GM19238 (cell line): ENCODE measurements at regions not wholly inside any gene's neighbourhood (a gene's known extent, or its start where the extent isn't known, plus 50 kb on each side); places are given as distances from the start of the nearest gene placed in this dataset.

Source experiments
- DNase-seq: peaks from one replicate; pipeline ENCODE4 v3.0.0; 2011; ENCODE audit warnings: low spot score; ENCODE audit not compliant: insufficient read length

DNA sequence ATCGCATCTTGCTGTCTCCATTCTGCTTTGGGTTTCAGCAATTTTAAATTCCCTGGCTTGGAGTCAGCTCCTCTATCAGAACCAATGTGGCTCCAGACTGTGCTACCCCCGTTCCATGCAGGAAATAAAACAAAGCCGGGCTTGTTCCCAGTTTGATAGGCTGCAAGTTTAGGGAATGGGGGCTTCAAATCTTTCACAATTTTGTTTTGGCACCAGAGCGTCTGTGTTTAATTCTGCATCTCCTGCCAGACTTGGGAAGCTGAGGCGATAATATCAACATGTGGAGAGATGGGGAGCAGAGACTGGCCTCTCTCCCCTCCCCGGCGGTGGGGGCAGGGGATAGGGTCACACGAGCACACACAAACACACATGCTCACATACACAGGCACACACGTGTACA is 305.9 kb downstream of the FGFR2 start:
- DNase-seq: no peak

DNA sequence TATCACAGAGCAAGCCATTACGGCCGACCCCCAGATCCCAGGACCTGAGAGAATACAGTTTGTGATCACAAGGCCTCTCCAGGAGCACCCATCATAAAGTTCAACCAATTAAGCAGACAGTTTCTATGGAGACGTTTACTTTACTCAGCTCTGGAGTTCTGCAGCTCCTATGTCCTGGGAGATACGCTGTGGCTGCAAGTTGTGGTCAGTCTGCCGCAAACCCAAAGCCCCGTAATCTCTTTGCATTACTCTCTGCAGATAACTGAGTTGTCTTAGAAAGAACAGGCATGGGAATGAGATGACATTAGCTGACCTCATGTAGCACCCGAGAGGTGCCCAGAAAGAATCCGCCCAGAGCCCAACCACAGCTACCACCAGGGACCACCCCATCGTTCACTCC is 305.1 kb downstream of the FGFR2 start:
- DNase-seq: no peak

DNA sequence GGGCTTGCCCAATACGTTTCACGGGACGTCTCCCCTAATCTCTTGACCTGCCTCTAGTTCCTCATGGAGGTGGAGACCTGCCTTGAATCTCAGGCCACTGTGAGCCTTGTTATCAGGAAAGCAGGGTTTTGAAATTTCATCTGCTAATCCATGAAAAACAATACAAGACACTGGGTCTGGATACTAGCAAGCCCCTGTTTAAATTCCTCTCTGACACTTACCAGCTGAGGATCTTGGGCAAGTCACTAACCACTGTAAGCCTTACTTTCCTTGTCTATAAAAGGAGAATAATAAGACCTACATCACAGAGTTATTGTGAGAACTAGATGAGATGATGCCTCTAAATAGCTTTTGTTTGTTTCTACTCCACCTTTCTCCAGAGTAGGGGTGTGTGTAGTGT is 303.6 kb downstream of the FGFR2 start:
- no peak for DNase-seq

DNA sequence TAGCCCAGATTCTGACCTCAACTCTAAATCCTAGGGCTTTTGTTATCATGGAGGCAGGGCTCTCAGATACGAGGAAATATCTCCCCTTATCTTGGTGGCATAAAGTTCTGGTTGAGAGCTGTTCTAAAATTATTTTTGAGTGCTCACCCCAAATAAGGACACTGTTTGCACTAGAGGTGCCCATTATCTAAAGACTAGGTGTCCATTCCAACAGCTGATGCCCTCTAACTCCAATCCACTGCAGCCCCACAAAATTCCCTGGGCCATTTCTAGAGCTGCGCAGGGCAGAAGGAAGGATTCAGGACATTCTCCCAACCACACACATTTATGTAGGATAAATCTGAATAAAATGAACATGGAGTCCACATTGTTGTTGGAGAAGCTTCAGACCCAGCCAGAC is 301.9 kb downstream of the FGFR2 start:
- DNase-seq: no peak

DNA sequence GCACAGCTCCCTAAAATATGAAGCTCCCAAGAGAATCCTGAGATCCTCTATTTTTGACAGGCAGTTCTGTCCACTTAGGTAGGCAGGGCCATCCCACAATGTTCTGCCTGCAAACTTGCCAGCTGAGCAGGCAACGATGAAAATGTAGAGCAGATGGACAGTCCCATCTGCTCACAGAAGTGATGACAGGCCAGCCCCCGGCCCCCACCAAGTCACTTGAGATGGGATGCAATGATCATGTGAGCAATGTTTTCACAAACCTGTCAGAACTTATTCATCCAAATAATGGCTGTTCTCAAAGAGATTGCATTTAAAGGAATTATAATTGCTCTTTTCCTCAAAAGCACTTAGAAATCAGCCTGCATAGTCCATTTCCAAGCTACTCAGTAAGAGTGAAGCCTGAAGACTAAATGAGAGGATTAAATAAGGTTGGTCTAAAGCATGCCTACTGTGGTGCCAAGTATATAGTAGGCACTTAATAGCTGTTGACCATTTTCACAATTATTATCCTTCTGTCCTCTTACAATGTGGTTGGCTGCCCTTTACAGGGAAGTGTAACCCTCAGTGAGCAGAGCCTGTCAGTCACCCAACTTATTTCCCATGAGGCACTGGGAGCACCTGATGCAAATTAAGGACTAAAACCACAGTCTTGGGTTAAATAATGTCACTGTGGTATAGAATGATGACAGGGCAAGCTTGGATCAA is 301.2 kb downstream of the FGFR2 start:
- no peak for DNase-seq

DNA sequence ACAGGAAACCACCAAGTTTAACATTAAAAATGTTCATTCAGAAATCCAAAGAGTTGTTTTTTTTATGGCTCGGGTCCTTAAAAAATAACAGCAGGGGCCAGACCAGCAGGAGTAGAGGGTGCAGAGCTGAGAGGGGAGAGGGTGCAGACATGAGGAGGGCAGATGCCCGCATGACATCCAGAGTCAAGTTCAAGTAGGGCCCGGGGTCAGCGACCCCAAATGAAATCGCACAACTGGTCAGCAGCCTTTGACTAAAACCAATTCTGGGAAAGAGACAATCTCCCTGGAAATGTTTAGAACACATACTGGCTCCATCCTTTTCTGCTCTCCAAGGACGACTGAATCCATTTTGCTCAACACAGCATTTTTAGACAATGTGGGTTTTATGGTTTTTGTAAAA is 297.5 kb downstream of the FGFR2 start:
- no peak for DNase-seq

DNA sequence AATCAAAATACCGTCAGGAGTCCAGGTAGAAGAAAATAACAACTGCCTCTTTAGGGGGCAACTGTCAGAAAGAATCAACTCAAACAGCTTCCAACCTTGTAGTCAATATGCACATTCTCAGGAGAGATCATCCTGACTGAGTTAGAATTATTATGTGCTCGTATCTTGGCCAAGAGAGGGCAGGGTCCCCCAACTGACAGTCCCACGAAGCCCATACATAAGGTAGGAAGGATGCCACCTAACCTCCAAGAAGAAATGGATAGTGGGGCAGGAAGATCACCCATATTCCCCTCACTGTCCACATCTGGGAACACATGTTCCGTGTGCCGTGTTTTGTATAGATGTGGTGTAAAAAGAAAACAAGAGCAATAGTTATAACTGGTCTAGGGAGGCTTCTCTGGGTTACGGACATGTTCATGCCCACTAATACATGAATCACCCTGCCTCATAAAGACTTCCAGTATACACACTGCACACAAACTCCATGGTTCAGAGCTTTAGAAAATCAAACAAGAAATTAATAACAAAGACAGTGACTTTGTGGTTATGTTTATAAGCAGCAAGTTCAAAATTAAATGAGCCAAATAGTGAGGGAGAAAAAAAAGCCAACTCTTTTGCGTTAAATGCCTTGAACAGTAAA is 295.6 kb downstream of the FGFR2 start:
- DNase-seq: no peak

DNA sequence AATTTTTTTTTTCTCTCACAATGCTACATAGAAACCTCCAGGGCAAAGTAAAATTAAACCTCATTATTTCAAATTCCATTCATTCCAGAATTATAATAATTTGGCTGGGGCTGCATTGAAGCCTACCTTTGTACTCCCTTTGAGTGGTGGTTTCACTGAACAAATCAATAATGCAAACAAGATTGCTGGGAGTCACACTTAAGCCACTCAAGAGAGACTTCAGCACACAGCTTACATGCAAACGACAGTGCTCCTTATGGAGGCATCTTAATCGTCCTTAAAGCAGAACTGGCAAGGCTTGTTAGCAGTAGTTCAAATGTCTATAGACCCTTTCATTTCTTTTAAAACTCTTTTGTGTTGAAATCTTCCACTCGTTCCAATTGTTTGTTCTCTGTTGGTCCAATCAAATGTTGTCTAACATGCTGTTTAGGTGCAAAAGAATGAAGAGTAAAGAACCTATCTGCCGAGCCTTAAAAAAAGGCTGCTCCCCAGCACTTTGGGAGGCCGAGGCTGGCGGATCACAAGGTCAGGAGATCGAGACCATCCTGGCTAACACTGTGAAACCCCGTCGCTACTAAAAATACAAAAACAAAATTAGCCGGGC is 294.9 kb downstream of the FGFR2 start:
- no peak for DNase-seq

DNA sequence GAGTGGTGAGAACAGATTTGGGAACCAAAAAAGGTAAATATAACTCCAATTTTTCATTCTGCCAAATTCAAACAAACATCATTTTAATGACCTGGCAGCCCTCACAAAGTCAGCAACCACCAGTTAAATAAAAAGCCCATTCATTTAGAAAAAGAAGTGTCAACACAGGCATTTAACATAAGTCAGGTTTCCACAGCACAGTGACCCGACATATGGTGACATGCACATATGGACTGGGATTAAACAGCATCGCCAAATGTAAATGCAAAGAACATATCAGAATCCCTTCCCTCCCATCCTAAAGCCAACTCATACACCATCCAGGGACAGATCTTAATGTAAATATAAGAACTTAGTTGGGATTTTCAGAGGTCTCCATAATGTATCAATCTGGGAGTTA is 293.2 kb downstream of the FGFR2 start:
- DNase-seq: no peak

DNA sequence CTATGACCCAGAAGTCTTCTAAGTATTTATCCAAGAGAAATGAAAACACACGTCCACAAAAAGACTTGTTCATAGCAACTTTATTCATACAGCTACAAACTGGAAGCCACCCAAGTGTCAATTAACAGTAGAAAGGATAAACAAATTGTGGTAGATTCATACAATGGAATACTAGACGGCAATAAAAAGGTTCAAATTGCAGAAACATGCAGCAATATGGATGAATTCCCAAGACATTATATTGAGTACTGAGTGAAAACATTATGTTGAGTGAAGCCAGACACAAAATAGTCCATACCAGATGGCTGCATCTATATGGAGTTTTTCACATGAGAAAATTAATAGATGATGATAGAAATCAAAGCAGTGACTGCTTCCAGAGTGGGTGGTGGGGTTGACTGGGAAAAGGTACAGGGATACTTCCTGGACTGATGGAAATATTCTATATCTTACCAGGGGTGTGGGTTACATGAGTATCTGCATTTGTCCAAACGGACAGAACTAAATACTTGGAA is 292.0 kb downstream of the FGFR2 start:
- DNase-seq: no peak

DNA sequence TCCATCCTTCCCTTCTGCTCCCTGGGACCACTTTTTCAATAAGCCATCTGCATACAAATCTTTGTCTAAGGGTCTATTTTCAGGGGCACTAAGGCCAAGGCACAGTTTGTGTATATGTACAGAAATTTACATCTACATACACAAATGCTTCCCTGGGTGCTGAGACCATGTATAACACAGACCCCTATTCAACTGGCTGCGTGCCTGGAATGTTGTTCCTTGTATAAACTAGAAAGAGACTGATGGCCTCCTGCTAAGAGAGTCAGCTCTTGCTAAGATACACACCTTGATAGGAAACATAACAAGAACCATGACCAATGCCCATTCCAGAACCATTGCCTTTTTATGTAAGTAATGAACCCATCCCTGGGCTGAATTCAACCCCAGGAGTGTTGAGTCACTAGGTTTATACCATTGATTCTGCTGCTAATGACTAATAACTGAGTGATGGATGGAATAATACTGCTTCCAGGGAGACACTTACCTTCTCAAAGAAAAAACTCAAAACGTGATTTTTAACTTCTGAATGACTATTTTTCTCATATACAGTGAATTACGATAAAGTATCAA is 290.7 kb downstream of the FGFR2 start:
- DNase-seq: no peak

DNA sequence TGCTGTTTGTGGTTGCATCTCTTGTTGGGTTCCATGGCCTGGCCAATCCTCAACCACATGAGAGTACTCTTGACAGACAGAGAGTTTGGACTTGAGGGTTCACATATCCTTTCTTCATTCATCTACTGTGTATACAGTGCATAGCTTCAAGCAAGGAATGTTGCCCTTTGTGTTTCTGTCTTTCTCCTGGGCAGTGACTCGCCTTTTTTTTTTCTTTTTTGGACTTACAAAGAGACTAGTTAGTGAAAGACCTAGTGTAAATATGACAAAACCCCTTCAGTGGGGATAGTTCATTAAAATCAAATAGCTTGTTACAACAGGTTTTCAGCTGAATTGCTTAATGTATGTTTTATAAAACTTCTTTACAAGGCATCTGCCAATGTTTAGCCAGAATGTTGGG is 290.2 kb downstream of the FGFR2 start:
- DNase-seq: no peak

DNA sequence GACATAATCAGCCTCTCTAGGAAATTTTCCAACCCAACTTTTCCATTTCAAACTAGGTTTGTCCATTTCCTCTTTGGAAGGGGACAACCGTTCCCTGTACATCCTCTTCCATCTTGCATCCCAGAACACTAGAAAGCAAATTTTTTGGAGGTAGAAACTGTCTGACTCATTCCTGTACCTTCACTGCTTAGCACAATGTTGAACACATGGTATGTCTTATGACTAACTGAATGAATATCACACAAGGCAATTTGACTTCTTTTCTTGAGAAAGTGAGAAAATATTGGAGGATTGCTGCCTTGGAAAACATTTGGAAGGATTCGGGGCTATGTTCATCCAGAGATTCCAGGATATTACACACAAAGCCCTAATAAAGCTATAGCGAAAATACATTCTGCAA is 289.1 kb downstream of the FGFR2 start:
- no peak for DNase-seq

DNA sequence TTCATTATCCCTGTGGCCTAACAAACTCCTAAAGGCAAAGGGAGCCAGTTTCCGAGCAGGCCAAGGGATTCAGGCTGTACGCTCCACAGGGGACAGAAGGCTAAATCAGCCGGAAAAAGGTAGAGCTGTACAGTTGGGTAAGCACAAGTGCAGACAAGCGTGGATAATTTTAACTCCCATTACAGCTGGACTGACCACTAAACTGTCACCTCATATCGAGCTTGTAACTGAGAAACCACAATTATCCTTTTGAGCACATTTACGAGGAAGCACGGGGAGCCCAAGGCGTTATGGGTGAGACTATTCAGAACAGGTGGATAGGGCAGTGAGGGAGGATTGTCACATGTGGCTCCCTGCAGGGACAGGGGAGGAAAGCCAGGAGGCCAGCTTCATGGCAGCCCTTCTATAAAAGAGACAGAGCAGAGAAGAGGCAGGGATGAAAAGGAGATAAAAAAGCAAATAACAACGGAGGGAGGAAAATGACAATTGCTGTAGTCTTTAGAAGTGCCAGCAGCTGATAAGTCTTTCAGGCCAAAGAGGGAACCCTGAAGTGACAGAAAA is 288.0 kb downstream of the FGFR2 start:
- no peak for DNase-seq

DNA sequence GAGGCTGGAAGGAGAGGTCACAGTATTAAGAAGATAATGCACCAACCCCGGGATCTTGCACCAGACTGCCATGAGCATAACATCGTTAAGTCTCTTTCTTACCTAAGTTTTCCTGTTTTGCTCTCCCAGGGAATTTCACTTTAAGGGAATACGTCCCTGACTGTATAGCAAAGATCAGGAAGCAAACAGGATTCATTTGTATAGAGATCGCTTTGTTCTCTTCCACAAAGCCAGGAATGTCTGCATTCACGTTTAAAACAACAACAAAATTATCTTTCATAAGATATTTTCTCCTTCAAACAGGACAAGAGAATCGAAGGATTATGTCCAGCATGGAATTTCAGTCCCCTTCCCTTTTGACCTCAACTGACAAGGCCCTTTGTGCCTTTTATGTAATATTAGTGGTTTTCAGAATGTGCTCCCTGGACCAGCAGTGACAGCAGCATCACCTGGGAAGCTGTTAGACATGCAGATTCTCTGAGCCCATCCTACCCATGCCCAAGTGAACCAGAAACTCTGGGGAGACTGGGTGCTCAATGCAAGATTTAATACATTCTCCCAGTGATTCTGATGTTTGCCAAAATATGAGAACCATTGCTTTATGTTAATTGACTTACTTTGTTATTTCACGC is 286.3 kb downstream of the FGFR2 start:
- no peak for DNase-seq

DNA sequence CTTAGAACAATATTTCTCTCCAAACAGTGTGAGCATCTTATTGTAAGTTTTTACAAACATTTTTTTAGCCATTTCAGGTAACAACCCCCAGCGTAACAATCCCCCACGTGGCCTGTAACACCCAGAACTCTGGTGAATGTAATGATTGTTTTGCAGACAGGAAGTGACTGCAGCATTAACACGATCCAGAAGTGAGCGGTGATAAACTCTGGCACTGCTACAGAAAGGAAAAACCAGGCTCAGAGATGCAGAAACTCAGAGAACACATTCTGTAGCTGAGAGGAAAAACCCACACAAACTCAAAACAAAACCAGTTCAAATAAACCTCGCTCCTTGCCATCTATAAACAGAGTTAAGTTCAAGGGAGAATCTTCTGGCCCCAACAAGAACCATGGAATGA is 285.7 kb downstream of the FGFR2 start:
- no peak for DNase-seq

DNA sequence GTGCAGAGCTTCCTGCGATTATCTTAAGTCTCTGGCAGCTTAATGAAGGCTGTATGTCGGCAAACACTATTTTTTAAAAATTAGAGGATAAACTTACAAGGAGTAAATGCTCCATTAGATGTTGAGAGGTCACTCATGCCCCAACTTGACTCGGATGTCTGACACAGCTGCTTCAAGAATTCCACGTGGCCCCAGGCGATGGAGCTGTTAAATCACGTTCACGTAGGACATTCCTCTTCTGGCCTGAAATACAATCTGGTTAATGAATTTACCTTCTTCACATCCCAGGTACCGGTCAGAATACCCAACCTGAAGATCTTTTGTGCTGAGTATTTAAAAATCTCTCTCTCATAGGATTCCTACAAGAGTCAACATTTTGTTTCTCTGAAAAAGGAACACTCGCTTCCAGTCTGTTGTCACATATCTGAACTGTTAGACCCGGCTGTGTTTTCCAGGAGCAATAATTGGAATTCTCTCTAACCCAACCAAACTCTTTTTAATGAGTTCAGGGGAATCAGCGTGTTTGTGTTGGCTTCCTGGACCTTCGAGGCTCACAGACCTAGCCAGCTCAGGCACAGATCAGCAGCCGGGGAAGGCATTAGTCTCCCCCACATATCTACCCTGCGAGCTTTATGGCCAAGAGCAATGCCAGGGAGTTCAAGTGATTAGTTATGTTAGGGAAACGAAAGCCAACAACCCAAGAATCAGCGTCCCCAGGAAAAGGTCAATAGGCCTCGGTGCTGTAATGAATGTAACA is 284.9 kb downstream of the FGFR2 start:
- DNase-seq: no peak

DNA sequence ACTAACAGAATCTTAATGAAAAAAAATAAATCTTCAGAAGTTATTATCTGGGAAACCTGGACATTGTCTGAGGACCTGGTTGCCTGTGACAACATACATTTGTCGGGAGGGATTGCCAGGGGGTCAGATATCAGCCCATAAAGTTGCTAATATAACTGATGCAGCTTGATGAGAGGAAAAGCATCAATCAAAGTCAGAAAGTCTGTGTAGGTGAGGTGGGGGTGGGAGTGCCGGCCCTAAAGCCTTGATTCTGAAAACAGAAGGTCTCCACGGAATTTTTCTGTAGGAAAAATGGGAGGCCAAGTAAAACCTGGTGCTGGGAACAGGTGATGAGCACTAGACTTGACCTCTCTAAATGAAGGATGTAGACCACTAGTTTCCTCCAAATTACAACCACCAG is 281.8 kb downstream of the FGFR2 start:
- no peak for DNase-seq

DNA sequence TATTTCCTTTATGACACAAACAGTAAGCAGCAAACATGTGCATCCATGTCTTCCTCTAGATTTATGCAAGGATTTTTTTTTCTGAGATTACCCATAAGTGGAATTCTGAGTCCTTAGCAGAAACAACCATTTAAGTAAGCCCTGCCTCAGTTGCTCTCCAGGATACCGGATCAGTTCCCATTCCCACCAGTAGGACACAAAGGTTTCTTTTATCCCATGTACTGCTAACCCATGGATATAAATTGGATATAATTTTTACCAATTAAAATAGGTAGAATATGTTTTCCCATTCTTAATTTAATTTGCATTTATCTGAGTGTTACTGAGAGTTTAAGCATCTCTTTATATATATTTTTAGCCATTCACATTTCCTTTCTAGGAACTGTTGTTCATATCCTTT is 280.9 kb downstream of the FGFR2 start:
- DNase-seq: no peak

DNA sequence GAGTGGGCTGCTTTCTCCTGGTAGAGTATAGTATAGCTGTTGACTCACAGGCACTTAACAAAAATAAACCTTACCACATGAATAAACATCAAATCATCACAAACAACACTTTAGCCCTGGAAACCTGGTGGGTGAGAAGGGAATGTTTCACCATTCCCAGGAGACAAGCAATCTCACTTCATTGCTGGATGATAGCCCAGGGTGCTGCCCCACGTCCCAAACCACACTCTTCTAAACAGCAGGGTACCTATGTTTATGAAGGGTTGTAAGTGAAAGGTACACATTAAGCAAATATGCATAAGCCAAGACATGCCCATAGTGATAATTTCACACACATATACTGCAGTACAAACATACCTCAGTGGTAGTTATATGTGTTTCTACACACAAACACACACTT is 276.2 kb downstream of the FGFR2 start:
- no peak for DNase-seq

DNA sequence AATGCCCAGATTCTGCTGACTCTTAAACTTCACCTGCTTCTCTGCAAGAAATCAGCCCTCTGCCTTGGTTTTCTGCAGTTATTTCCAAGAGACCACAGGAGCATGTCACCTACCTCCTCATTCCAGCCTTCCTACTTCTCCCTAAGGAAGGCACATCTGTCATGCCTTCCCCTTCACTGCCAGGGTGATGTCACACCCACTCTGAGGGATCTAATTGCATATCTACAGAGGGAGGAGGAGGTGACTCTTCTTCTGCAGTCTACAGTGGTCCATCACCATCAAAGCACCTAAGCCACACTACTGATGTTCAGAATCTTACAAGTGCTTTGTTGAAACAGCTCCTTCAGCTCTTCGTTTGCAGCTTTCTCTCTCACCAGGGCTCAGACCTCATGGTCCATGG is 275.5 kb downstream of the FGFR2 start:
- no peak for DNase-seq
